ENCODE measurements at regions not wholly inside any gene's neighbourhood (a gene's known extent, or its start where the extent isn't known, plus 50 kb on each side); places are given as distances from the start of the nearest gene placed in this dataset.

DNA sequence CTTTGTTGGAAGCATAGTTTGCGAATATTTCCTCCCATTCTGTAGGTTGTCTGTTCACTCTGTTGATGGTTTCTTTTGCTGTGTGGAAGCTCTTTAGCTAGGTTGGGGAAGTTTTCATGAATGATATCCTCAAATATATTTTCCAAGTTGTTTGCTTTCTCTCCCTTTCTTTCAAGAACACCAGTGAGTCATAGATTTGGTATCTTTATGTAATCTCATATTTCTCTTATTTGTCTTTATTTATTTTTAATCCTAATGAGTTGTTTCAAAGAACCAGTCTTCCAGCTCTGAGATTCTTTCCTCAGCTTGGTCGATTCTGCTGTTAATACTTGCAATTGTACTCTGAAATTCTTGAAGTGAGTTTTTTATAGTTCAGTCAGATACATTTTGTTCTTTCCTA is 628.0 kb upstream of the ID4 start:
- TF ChIP-seq AFF4 (CRISPR knock-in tag; IDR thresholded peaks at IDR 0.05) (no peak), ZNF311 (CRISPR knock-in tag; IDR thresholded peaks at IDR 0.05) (no peak), ZBTB8A (IDR thresholded peaks at IDR 0.05; ENCODE audit: partially characterized antibody) (no peak), ZNF124 (CRISPR knock-in tag; IDR thresholded peaks at IDR 0.05) (no peak), MAX (CRISPR knock-in tag; IDR thresholded peaks at IDR 0.05) (no peak)
